HG03558 (cell line): ENCODE measurements at regions not wholly inside any gene's neighbourhood (a gene's known extent, or its start where the extent isn't known, plus 50 kb on each side); places are given as distances from the start of the nearest gene placed in this dataset.

Source experiments
- ATAC-seq: cut with Tn5 transposase; IDR thresholded peaks from one replicate; pipeline ENCODE4 v1.9.1; 2021; ENCODE audit warnings: moderate number of reproducible peaks; ENCODE audit not compliant: unreplicated experiment; ENCODE audit errors: extremely low read depth

GRCh38 chr19:28045621-28046020 lies 1167.3 kb downstream of the UQCRFS1 start:
- no peak for ATAC-seq

GRCh38 chr19:28044477-28044876 lies 1168.5 kb downstream of the UQCRFS1 start:
- ATAC-seq: no peak

DNA sequence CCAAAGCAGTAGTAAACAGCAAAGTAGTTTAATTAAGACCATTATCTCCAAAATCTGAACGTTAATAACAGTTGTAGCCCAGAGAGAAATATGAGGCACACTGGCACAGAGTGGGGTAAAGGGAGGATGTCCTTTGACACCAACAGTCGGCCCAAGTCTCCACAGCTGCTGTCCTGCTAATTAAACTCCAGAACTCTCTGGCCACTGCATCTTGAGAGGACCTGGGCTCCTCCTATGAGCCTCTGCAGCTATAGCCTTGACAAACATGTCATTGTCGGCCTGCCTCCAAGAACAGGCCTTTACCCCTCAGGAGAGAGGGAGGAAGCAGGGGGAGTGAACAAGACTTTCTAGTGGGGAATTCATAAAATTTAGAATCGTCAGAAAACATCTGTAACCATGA lies 1170.4 kb downstream of the UQCRFS1 start:
- ATAC-seq: no peak

- ATAC-seq: no peak
Measured at GRCh38 chr19:28039677-28040381, 1173.1 kb downstream of the UQCRFS1 start.

DNA sequence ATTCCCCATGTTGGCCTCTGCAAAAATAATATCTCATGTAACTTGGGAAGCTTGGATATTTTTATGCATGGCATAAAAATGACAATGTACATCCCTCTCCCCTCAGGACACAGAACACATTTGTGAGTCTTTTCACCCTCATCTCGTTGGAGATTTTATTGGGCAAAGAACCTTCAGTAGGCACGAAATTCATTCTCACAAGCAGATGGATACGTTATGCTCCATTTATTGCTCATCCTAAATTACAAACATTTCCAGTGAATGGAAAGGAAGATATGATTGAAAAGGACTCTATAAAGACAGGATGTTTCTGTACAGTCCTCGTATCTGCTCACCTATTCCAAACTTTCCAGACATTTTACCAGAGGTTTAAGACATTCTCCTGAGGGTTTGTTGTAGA lies 1175.8 kb downstream of the UQCRFS1 start:
- no peak for ATAC-seq

- no peak for ATAC-seq
Measured at GRCh38 chr19:28036486-28036885, 1176.5 kb downstream of the UQCRFS1 start.

- no peak for ATAC-seq
Measured at GRCh38 chr19:28034936-28035335, 1178.0 kb downstream of the UQCRFS1 start.

DNA sequence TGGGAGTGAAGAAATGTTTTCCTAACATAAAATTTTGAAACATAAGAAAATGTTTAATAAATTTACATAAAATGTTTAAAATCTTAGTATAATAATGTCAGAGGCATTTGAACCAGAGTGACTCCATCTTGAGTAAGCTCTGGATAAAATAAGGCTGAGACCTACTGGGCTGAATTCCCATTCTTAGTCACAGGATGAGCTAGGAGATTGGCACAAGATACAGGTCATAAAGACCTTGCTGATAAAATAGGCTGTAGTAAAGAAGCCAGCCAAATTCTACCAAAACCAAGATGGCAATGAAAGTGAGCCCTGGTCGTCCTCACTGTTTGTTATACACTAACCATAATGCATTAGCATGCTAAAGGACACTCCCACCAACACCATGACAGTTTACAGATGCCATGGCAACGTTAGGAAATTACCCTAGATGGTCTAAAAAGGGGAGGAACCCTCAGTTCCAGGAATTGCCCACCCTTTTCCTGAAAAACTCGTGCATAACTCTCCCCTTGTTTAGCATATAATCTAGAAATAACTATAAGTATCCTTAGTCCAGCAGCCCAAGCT lies 1184.0 kb downstream of the UQCRFS1 start:
- no peak for ATAC-seq

- ATAC-seq: no peak
Measured at GRCh38 chr19:28027116-28027515, 1185.8 kb downstream of the UQCRFS1 start.

DNA sequence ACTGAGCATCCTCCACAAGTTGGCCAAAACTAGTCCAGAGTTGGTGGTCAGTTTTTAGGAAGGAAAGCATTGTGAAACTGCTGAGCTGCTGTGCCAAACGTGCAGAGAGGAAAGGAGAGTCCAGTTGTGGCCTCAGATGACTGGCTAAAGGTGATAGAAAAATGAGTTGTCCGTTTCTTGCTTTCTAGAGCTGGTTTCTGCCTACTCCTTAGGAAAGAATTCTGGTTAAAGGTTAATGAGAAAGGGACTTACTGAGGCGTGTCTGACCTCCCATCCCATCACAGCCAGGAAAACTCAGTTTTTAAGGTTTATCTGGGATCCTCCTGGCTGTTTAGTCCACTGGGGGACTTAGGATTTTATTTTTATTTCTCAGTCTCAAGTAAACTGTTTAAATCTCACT lies 1186.3 kb downstream of the UQCRFS1 start:
- ATAC-seq: no peak

DNA sequence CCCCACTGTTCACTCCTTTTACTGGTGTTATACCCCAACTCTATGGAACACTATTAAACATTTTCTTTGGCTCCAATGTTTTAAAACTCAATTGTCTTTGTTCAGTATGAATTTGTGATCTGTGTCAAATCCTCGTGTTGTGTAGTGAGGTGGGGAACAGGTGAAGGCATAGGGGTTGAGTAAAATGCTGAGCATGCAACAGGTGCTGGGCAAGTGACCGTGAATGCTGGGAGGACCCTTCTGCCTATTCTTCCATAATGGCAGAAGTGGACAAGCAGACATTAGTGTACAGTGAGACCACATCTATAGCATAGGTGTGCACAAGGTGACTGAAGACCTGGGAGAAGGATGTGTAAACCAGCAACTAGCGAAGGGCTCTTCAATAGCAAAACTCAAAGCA lies 1188.0 kb downstream of the UQCRFS1 start:
- ATAC-seq: no peak

DNA sequence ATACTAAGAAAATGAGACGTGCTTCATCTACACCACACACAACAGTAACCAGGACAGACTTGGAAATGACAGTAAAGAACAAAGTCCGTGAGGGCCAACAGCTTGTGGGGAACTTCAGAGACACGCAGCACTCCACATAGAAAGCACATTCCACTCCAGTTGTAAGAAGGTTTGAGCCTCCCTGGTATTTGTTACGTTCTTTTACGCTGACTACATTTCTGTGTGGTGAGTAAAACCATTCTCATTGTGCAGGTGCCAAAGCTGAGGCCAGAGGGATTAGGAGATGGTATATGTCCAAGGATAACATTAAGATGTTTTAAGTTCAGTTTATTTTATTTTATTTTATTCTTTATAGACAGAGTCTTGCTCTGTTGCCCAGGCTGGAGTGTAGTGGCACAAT lies 1189.9 kb downstream of the UQCRFS1 start:
- ATAC-seq: no peak

DNA sequence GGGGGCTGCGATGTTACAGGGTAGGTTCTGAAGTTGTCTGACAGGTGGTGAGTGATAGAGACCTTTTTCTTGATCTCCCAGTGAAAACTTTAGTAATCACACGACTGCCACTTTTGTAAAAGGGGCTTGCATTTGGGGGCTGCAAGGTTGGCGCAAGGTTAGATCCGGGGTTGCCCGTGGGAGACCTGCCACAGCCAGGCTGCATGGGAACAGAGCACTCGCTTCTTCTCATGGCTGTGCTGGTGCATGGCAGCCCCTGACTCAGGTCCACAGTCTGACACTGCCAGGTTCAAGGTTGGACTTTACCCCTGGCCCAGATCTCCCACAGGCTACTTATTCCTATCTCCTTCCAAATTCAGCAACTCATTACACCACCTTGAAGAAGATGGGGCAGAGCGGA lies 1190.4 kb downstream of the UQCRFS1 start:
- ATAC-seq: no peak

DNA sequence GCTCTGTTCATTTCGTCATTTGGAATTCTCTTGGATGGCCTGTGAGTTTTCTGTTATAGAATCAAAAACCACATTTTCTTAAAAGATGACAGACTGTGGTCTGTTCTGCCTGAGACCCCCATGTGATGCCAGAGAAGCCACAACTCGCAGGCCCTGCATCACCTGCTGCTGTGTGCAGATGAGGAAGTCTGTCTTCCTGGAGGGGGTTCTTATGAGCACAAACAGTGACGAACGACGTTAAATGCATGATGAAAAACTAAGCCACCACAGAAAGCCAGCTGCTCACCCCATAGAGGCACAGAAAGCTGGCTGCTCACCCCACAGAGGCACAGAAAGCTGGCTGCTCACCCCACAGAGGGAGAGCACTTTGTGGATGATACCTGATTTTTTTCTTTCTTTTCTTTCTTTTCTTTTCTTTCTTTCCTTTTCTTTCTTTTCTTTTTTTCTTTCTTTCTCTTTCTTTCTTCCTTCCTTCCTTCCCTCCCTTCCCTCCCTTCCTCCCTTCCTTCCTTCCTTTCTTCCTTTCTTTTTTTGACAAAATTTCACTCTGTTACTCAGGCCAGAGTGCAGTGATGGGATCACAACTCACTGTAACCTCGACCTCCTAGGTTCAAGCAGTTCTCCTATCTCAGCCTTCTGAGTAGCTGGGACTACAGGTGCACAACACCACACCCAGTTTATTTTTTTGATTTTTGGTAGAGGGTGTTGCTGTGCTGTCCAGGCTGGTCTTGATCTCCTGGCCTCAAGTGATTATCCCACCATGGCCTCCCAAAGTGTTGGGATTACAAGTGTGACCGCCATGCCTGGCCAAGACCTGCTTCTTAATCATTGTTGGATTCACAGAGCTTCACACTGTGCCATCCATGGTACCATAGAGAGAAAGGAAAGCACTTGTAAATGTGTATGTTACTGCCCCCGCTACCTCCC lies 1191.4 kb downstream of the UQCRFS1 start:
- no peak for ATAC-seq

DNA sequence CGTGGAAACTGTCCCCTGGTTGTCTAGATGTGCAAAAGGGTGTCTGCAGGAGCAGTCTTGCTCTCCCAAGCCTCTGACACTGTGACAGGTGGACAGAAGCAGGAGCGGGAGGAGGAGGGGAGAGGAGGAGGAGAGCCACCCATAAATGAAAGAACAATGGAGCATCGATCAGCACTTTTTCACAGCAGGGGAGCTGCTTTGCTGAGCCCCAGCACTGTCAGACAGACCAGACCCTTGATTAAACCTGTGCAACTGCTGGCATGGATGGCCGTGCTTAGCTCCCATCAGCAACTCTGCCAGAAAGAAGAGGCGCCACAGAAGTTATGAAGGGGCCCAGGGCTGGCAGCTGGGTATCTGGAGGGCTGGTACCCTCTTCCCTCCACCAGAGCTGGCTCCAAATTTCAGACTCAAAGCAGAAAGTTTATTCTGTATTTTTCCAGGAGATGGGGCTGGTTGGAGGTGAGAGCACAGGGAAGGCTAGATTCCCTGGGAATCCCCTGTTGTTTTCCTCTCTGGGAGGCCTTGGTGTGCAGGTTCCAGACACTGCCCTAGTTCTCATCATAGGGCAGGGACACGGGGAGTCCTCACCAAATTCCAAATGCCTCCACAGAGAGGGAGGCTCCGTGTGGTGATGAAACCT lies 1192.2 kb downstream of the UQCRFS1 start:
- no peak for ATAC-seq

GRCh38 chr19:28019901-28020300 lies 1193.0 kb downstream of the UQCRFS1 start:
- no peak for ATAC-seq

GRCh38 chr19:28019371-28019770 lies 1193.6 kb downstream of the UQCRFS1 start:
- no peak for ATAC-seq

- no peak for ATAC-seq
Measured at GRCh38 chr19:28018499-28018898, 1194.5 kb downstream of the UQCRFS1 start.

GRCh38 chr19:28014615-28015405 lies 1198.1 kb downstream of the UQCRFS1 start:
- no peak for ATAC-seq

DNA sequence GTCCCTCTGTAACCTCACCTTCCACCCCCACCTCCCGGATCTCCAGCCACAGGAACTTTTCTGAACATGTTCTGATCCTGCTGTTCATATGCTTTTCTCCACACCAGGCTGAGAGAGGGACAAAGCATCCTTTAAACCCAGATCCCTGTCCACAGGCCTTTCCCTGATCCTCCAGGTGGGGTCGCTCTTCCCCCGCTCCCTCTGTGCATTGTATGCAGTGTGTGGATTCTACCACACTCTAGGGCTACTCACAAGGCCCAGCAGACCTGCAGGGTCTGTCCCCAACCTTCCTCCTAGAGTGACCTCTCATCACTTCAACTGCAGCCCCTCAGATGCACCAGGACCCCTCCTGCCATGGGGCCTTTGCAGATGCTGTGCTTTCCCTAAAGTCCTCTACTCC lies 1200.6 kb downstream of the UQCRFS1 start:
- no peak for ATAC-seq
